GM19043 (cell line): ENCODE measurements at regions not wholly inside any gene's neighbourhood (a gene's known extent, or its start where the extent isn't known, plus 50 kb on each side); places are given as distances from the start of the nearest gene placed in this dataset.

Experiments used
- ATAC-seq: cut with Tn5 transposase; IDR thresholded peaks from one replicate; pipeline ENCODE4 v1.9.1; 2021; ENCODE audit warnings: low read depth; ENCODE audit not compliant: unreplicated experiment

GRCh38 chr2:217429981-217430500, 570.2 kb upstream of the TNP1 start:
- ATAC-seq = no peak

- ATAC-seq = no peak
Observed at GRCh38 chr2:217421834-217422233, 562.0 kb upstream of the TNP1 start.

GRCh38 chr2:217420854-217421253, 561.0 kb upstream of the TNP1 start:
- ATAC-seq = no peak

- ATAC-seq = no peak
Observed at GRCh38 chr2:217419055-217419671, 559.3 kb upstream of the TNP1 start.

- ATAC-seq = no peak
Observed at GRCh38 chr2:217418544-217418943, 558.7 kb upstream of the TNP1 start.

- no peak for ATAC-seq
Observed at GRCh38 chr2:217418090-217418489, 558.2 kb upstream of the TNP1 start.

GRCh38 chr2:217417536-217417935, 557.7 kb upstream of the TNP1 start:
- no peak for ATAC-seq

- ATAC-seq = peak; percentile 98
Observed at GRCh38 chr2:217415316-217415715, 555.5 kb upstream of the TNP1 start.

- no peak for ATAC-seq
Observed at GRCh38 chr2:217414429-217414828, 554.6 kb upstream of the TNP1 start.

GRCh38 chr2:217413193-217413592, 553.3 kb upstream of the TNP1 start:
- ATAC-seq = no peak

GRCh38 chr2:217412721-217413120, 552.9 kb upstream of the TNP1 start:
- ATAC-seq = no peak

GRCh38 chr2:217412277-217412676, 552.4 kb upstream of the TNP1 start:
- ATAC-seq = no peak

GRCh38 chr2:217410681-217410960, 550.8 kb upstream of the TNP1 start:
- no peak for ATAC-seq

- ATAC-seq = no peak
Observed at GRCh38 chr2:217409949-217410680, 550.3 kb upstream of the TNP1 start.

- no peak for ATAC-seq
Observed at GRCh38 chr2:217407362-217407761, 547.5 kb upstream of the TNP1 start.

- no peak for ATAC-seq
Observed at GRCh38 chr2:217404236-217404760, 544.4 kb upstream of the TNP1 start.

GRCh38 chr2:217402761-217403383, 543.0 kb upstream of the TNP1 start:
- no peak for ATAC-seq

- no peak for ATAC-seq
Observed at GRCh38 chr2:217402144-217402543, 542.3 kb upstream of the TNP1 start.

GRCh38 chr2:217399291-217399690, 539.4 kb upstream of the TNP1 start:
- ATAC-seq = no peak

- no peak for ATAC-seq
Observed at GRCh38 chr2:217398860-217399259, 539.0 kb upstream of the TNP1 start.

- ATAC-seq = no peak
Observed at GRCh38 chr2:217398101-217398500, 538.2 kb upstream of the TNP1 start.

GRCh38 chr2:217396586-217396985, 536.7 kb upstream of the TNP1 start:
- ATAC-seq = no peak
